ENCODE measurements at regions not wholly inside any gene's neighbourhood (a gene's known extent, or its start where the extent isn't known, plus 50 kb on each side); places are given as distances from the start of the nearest gene placed in this dataset.

DNA sequence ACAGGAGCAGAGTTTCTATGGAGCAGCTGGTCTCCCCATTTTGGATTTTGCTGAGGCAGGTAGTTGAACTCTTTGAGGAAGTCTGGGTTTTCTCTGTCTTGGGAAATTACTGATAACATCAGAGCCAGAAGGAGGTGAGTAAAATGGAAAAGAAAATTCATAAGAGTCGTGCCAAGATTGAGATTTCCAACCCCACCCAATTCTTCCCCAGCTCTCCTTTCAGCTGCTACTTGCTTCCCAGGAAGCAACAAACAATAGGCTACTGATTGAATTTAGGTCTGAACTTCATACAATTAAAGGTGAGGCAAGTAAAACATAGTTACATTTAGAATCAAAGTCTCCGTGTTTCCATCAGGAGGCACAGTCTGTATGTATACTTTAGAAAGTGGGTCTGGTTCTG lies 54.6 kb upstream of the EOLA2 start:
- intact Hi-C loops (cut with DNase I), result no loop called here
- peaks cover 0 to 23% (median 0%) of the 10 kb centered on the region in 3 donors for H3K36me3 ChIP-seq
- no peaks in the 10 kb centered on the region for H3K27me3 ChIP-seq
- no peak overlapping the region for H3K4me3 ChIP-seq
- TF ChIP-seq CTCF (IDR thresholded peaks at IDR 0.05) (no peak), POLR2A (IDR thresholded peaks at IDR 0.05) (no peak)
- no peaks in the 10 kb centered on the region for H3K4me1 ChIP-seq
- H3K9me3 ChIP-seq, result no peaks in the 10 kb centered on the region
- H3K27ac ChIP-seq, result no peak overlapping the region
- 59 to 69% methylated on average over 2 of the region's 2 CpGs for WGBS, 2 donors
- DNase-seq, result no peak

GRCh38 chrX:149993989-149994388 lies 55.7 kb upstream of the EOLA2 start:
- Histone ChIP-seq H3K27me3 (no peaks in the 10 kb centered on the region), H3K9me3 (no peaks in the 10 kb centered on the region), H3K4me1 (no peaks in the 10 kb centered on the region), H3K4me3 (no peak overlapping the region), H3K27ac (no peak overlapping the region), H3K36me3 (peaks cover 0 to 29% (median 0%) of the 10 kb centered on the region in 3 donors)
- intact Hi-C loops (cut with DNase I), result no loop called here
- TF ChIP-seq CTCF (IDR thresholded peaks at IDR 0.05) (no peak), POLR2A (IDR thresholded peaks at IDR 0.05) (no peak)
- 66 to 86% methylated on average over 1 to 3 of the region's 4 CpGs for WGBS, 2 donors
- no peak for DNase-seq

DNA sequence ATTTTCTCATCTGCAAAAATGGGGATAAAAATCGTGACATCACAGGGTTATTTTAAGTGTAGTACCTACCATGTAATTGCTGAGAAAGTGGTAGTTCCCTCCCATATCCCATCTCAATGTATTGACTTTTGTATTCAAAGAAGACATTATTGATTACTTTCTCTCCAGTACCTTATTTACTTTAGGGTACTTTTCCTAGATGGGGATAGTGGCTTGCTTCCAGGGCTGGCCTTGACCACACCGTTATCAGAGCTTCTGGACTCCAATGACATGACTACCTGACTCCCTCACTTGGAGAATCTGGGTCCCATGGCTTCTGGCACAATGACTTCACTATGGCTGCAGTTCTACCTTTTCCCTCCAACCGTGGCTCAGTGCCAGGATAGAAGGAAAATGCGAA lies 58.2 kb upstream of the EOLA2 start:
- no peak for DNase-seq
- Histone ChIP-seq H3K4me1 (no peaks in the 10 kb centered on the region), H3K4me3 (no peak overlapping the region), H3K27ac (no peak overlapping the region), H3K9me3 (no peaks in the 10 kb centered on the region), H3K27me3 (no peaks in the 10 kb centered on the region), H3K36me3 (peaks cover 0 to 29% (median 0%) of the 10 kb centered on the region in 3 donors)
- 60 to 97% methylated on average over 2 to 4 of the region's 4 CpGs for WGBS, 2 donors
- TF ChIP-seq CTCF (IDR thresholded peaks at IDR 0.05) (no peak), POLR2A (IDR thresholded peaks at IDR 0.05) (no peak)
- intact Hi-C loops (cut with DNase I), result no loop called here

- TF ChIP-seq CTCF (IDR thresholded peaks at IDR 0.05) (no peak), POLR2A (IDR thresholded peaks at IDR 0.05) (no peak)
- WGBS, 2 donors, result 53 to 89% methylated on average over 2 of the region's 2 CpGs
- H3K9me3 ChIP-seq, result no peaks in the 10 kb centered on the region
- H3K4me3 ChIP-seq, result no peak overlapping the region
- H3K36me3 ChIP-seq, result no peaks in the 10 kb centered on the region
- intact Hi-C loops (cut with DNase I), result no loop called here
- H3K27ac ChIP-seq, result no peak overlapping the region
- no peak for DNase-seq
- H3K27me3 ChIP-seq, result no peaks in the 10 kb centered on the region
- no peaks in the 10 kb centered on the region for H3K4me1 ChIP-seq
Measured at GRCh38 chrX:150005027-150005426, 66.7 kb upstream of the EOLA2 start.

- H3K36me3 ChIP-seq, result no peaks in the 10 kb centered on the region
- H3K27me3 ChIP-seq, result no peaks in the 10 kb centered on the region
- WGBS, 2 donors, result 52 to 62% methylated on average over 2 of the region's 2 CpGs
- TF ChIP-seq POLR2A (IDR thresholded peaks at IDR 0.05) (no peak), CTCF (IDR thresholded peaks at IDR 0.05) (no peak)
- H3K27ac ChIP-seq, result no peak overlapping the region
- no peaks in the 10 kb centered on the region for H3K4me1 ChIP-seq
- intact Hi-C loops (cut with DNase I), result no loop called here
- DNase-seq, result no peak
- H3K9me3 ChIP-seq, result no peaks in the 10 kb centered on the region
- H3K4me3 ChIP-seq, result no peak overlapping the region
Measured at GRCh38 chrX:150007356-150007755, 69.1 kb upstream of the EOLA2 start.
